Tongue (tissue), 2 donors: ENCODE measurements at regions not wholly inside any gene's neighbourhood (a gene's known extent, or its start where the extent isn't known, plus 50 kb on each side); places are given as distances from the start of the nearest gene placed in this dataset. TPM values are rescaled to one million over a fixed set of nuclear protein-coding genes. Genes with fewer than 3 reads are reported as not detected.
A peak's percentile ranks its signal among the peaks of the same experiment; 100 is the strongest.

ENCODE experiments used
- DNase-seq: peaks from one replicate; pipeline ENCODE4 v3.0.0-alpha.2; 2015
- small RNA-seq: library from RNA; depleted of rRNA; stranded (forward); fragments of <200 nt; gene quantifications from one replicate; pipeline ENCODE3, GENCODE V24; 2014; ENCODE audit warnings: low replicate concordance

- no peak for DNase-seq
These were observed 84.5 kb upstream of the RBBP8 start for GRCh38 chr18:22848615-22849014.

GRCh38 chr18:22856870-22857269 is 76.3 kb upstream of the RBBP8 start:
- peak; percentile 62 for DNase-seq

GRCh38 chr18:22858121-22858520 is 75.0 kb upstream of the RBBP8 start:
- no peak for DNase-seq

- DNase-seq = no peak
These were observed 72.3 kb upstream of the RBBP8 start for GRCh38 chr18:22860807-22861206.

GRCh38 chr18:22865354-22866116 is 67.6 kb upstream of the RBBP8 start:
- DNase-seq = no peak

GRCh38 chr18:22868831-22869230 is 64.3 kb upstream of the RBBP8 start:
- DNase-seq = no peak

GRCh38 chr18:22871809-22872525 is 61.2 kb upstream of the RBBP8 start:
- DNase-seq = no peak

- no peak for DNase-seq
These were observed 60.1 kb upstream of the RBBP8 start for GRCh38 chr18:22872900-22873537.

GRCh38 chr18:22879293-22879692 is 53.8 kb upstream of the RBBP8 start:
- DNase-seq = no peak

- DNase-seq = no peak
These were observed 51.0 kb upstream of the RBBP8 start for GRCh38 chr18:22882084-22882483.

- DNase-seq = no peak
These were observed 49.9 kb upstream of the RBBP8 start for GRCh38 chr18:22883179-22883578.

Small RNA genes lying in the stretch of these regions (small RNA-seq; reads per million reads assigned to genes)
- gene RNU6-1032P = not detected
